ENCODE measurements at regions not wholly inside any gene's neighbourhood (a gene's known extent, or its start where the extent isn't known, plus 50 kb on each side); places are given as distances from the start of the nearest gene placed in this dataset.

DNA sequence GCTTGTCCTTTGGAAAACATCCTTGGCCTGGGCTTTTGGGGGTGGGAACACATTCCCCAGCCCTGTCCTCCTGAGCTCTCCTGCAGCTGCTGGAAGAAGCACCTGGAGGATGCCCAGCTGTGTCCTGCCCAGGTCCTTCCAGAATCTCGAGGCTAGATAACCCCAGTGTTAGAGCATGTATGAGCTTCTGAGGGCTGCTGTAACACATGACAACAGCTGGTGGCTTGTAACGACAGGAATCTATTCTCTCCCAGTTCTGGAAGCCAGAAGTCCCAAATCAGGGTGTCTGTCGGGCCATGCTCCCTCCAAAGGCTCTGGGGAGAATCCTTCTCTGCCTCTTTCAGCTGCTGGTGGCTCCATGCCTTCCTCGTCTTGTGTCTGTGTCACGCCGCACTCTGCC lies 403.6 kb upstream of the C2CD4B start:
- no peak for DNase-seq (ENCODE audit: low spot score)
- H4K20me1 ChIP-seq (ENCODE audit: insufficient read depth, low read length), result no peaks in the 10 kb centered on the region
- BruUV-seq (replicated peaks), result no TSS peak
- no peaks in the 10 kb centered on the region for H3K9me3 ChIP-seq (ENCODE audit: low read length)
- H3K9me2 ChIP-seq (ENCODE audit: insufficient read depth, low read length), result no peaks in the 10 kb centered on the region
- ChIA-PET POLR2A (no interaction called here), CTCF (ENCODE audit: unreplicated experiment) (no interaction called here)
- no peak overlapping the region for H3K4me3 ChIP-seq (ENCODE audit: low read depth, low read length, poor library complexity, severe bottlenecking)
- no peak for TF ChIP-seq CTCF (conservative IDR thresholded peaks at IDR 0.05; ENCODE audit: low read length)
- no peak for TF ChIP-seq EZH2phosphoT487 (IDR thresholded peaks at IDR 0.05; ENCODE audit: borderline replicate concordance, low read depth, low read length)
- H3K79me2 ChIP-seq (ENCODE audit: insufficient read depth, low read depth, low read length), result no peaks in the 10 kb centered on the region
- intact Hi-C loops (cut with micrococcal nuclease; ENCODE audit: unreplicated experiment), result no loop called here
- H3K27ac ChIP-seq (ENCODE audit: low read depth, low read length, poor library complexity, severe bottlenecking), result no peak overlapping the region
- H2AFZ ChIP-seq (ENCODE audit: low read length), result no peak overlapping the region
- H3K36me3 ChIP-seq (ENCODE audit: insufficient read depth, low read length), result no peaks in the 10 kb centered on the region
- no peak overlapping the region for H3K4me2 ChIP-seq (ENCODE audit: low read length)
- H3K4me1 ChIP-seq (ENCODE audit: insufficient read depth, low read length, poor library complexity, severe bottlenecking), result peaks cover 14% of the 10 kb centered on the region

- BruUV-seq (replicated peaks), result no TSS peak
- TF ChIP-seq EZH2phosphoT487 (IDR thresholded peaks at IDR 0.05; ENCODE audit: borderline replicate concordance, low read depth, low read length) (no peak), CTCF (conservative IDR thresholded peaks at IDR 0.05; ENCODE audit: low read length) (no peak)
- DNase-seq (ENCODE audit: low spot score), result no peak
- intact Hi-C loops (cut with micrococcal nuclease; ENCODE audit: unreplicated experiment), result no loop called here
- no peak overlapping the region for H3K27ac ChIP-seq (ENCODE audit: low read depth, low read length, poor library complexity, severe bottlenecking)
- ChIA-PET CTCF (ENCODE audit: unreplicated experiment) (no interaction called here), POLR2A (interaction anchor here (0.5 kb wide), 1 partner anchor 1582 kb away, joined by 3 read pairs; the partner anchor contains the start of gene SNX22)
- no peaks in the 10 kb centered on the region for H3K36me3 ChIP-seq (ENCODE audit: insufficient read depth, low read length)
- no peaks in the 10 kb centered on the region for H3K79me2 ChIP-seq (ENCODE audit: insufficient read depth, low read depth, low read length)
- H3K4me2 ChIP-seq (ENCODE audit: low read length), result no peak overlapping the region
- H3K9me2 ChIP-seq (ENCODE audit: insufficient read depth, low read length), result no peaks in the 10 kb centered on the region
- H3K4me1 ChIP-seq (ENCODE audit: insufficient read depth, low read length, poor library complexity, severe bottlenecking), result peaks cover 24% of the 10 kb centered on the region
- no peaks in the 10 kb centered on the region for H3K9me3 ChIP-seq (ENCODE audit: low read length)
- no peak overlapping the region for H3K4me3 ChIP-seq (ENCODE audit: low read depth, low read length, poor library complexity, severe bottlenecking)
- no peaks in the 10 kb centered on the region for H4K20me1 ChIP-seq (ENCODE audit: insufficient read depth, low read length)
- no peak overlapping the region for H2AFZ ChIP-seq (ENCODE audit: low read length)
Observed at GRCh38 chr15:62569460-62570404, 404.6 kb upstream of the C2CD4B start.

- Histone ChIP-seq H3K9me2 (ENCODE audit: insufficient read depth, low read length) (no peaks in the 10 kb centered on the region), H3K4me2 (ENCODE audit: low read length) (no peak overlapping the region), H3K4me3 (ENCODE audit: low read depth, low read length, poor library complexity, severe bottlenecking) (no peak overlapping the region), H3K27ac (ENCODE audit: low read depth, low read length, poor library complexity, severe bottlenecking) (no peak overlapping the region), H3K9me3 (ENCODE audit: low read length) (no peaks in the 10 kb centered on the region), H3K4me1 (ENCODE audit: insufficient read depth, low read length, poor library complexity, severe bottlenecking) (peaks cover 31% of the 10 kb centered on the region), H4K20me1 (ENCODE audit: insufficient read depth, low read length) (no peaks in the 10 kb centered on the region), H3K79me2 (ENCODE audit: insufficient read depth, low read depth, low read length) (no peaks in the 10 kb centered on the region), H3K36me3 (ENCODE audit: insufficient read depth, low read length) (no peaks in the 10 kb centered on the region), H2AFZ (ENCODE audit: low read length) (no peak overlapping the region)
- ChIA-PET CTCF (ENCODE audit: unreplicated experiment) (no interaction called here), POLR2A (no interaction called here)
- intact Hi-C loops (cut with micrococcal nuclease; ENCODE audit: unreplicated experiment), result no loop called here
- no TSS peak for BruUV-seq (replicated peaks)
- TF ChIP-seq CTCF (conservative IDR thresholded peaks at IDR 0.05; ENCODE audit: low read length) (no peak), EZH2phosphoT487 (IDR thresholded peaks at IDR 0.05; ENCODE audit: borderline replicate concordance, low read depth, low read length) (no peak)
- no peak for DNase-seq (ENCODE audit: low spot score)
Observed at GRCh38 chr15:62570405-62570783, 405.3 kb upstream of the C2CD4B start.
